Vagina (tissue), 2 donors: ENCODE measurements at regions not wholly inside any gene's neighbourhood (a gene's known extent, or its start where the extent isn't known, plus 50 kb on each side); places are given as distances from the start of the nearest gene placed in this dataset.

Experiments
- POLR2AphosphoS5 ChIP-seq, 2 donors: sonication (generic); formaldehyde crosslinking; IDR thresholded peaks; one replicate each; pipeline ENCODE4 v1.9.0; 2017; ENCODE audit warnings: antibody characterized with exemption in 2 of 2, mild to moderate bottlenecking in 2 of 2, low read depth in 1 of 2; ENCODE audit not compliant: insufficient read depth in 1 of 2
- TF ChIP-seq, protein P1 (sequence below), 3 experiments: fragments of 450-650 bp in 2 of 3; fragments of 200-600 bp in 1 of 3; sonication (generic) in 1 of 3; IDR thresholded peaks; one replicate each; pipeline ENCODE4 v1.5.1; 2017 to 2019; ENCODE audit warnings: antibody characterized with exemption in 3 of 3, mild to moderate bottlenecking in 2 of 3, moderate library complexity in 2 of 3

GRCh38 chr2:59912042-59912441 is 641.4 kb downstream of the BCL11A start:
- TF ChIP-seq, protein P1, sequence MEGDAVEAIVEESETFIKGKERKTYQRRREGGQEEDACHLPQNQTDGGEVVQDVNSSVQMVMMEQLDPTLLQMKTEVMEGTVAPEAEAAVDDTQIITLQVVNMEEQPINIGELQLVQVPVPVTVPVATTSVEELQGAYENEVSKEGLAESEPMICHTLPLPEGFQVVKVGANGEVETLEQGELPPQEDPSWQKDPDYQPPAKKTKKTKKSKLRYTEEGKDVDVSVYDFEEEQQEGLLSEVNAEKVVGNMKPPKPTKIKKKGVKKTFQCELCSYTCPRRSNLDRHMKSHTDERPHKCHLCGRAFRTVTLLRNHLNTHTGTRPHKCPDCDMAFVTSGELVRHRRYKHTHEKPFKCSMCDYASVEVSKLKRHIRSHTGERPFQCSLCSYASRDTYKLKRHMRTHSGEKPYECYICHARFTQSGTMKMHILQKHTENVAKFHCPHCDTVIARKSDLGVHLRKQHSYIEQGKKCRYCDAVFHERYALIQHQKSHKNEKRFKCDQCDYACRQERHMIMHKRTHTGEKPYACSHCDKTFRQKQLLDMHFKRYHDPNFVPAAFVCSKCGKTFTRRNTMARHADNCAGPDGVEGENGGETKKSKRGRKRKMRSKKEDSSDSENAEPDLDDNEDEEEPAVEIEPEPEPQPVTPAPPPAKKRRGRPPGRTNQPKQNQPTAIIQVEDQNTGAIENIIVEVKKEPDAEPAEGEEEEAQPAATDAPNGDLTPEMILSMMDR (IDR thresholded peaks at IDR 0.05): no peak
- no peak for TF ChIP-seq POLR2AphosphoS5 (IDR thresholded peaks at IDR 0.05; ENCODE audit: insufficient read depth in 1 of 2, low read depth in 1 of 2)
